Activated T-helper 1 cell treated with anti-CD3 and anti-CD28 coated beads, Interleukin-12 subunit alpha, Interleukin-12 subunit beta, Interleukin-2, Interleukin-4 antibody, amounts not matched to agents 30 ng/mL and 10 ng/mL and 1 ng/mL, durations not matched to agents 14 hours and 24 hours and 36 hours (primary cell): ENCODE measurements at regions not wholly inside any gene's neighbourhood (a gene's known extent, or its start where the extent isn't known, plus 50 kb on each side); places are given as distances from the start of the nearest gene placed in this dataset.

Source experiments
- DNase-seq: peaks from one replicate; pipeline ENCODE4 v3.0.0; 2021; ENCODE audit warnings: low spot score
- H3K27ac Mint-ChIP-seq: one replicate; pipeline ENCODE4 v1.8.0; 2021; ENCODE audit warnings: mild to moderate bottlenecking, mixed read lengths
- H3K27me3 Mint-ChIP-seq: one replicate; pipeline ENCODE4 v1.8.0; 2022; ENCODE audit warnings: mild to moderate bottlenecking, moderate library complexity, mixed read lengths; ENCODE audit not compliant: insufficient read depth
- H3K36me3 Mint-ChIP-seq: one replicate; pipeline ENCODE4 v1.8.0; 2021; ENCODE audit warnings: low read depth, mixed read lengths
- H3K4me1 Mint-ChIP-seq: one replicate; pipeline ENCODE4 v1.8.0; 2021; ENCODE audit warnings: low read depth, mixed read lengths
- H3K4me3 Mint-ChIP-seq: one replicate; pipeline ENCODE4 v1.8.0; 2021; ENCODE audit warnings: mild to moderate bottlenecking, moderate library complexity, mixed read lengths
- H3K9me3 Mint-ChIP-seq: one replicate; pipeline ENCODE4 v1.8.0; 2021; ENCODE audit warnings: mixed read lengths
- intact Hi-C: fragments of 100-400 bp; cut with micrococcal nuclease; formaldehyde crosslinking; loops from one replicate; pipeline ENCODE4 v1.15.1; 2024

GRCh38 chr17:77475016-77475976, 334.5 kb downstream of the SEC14L1 start:
- H3K4me3 Mint-ChIP-seq = peak overlapping the region; percentile 38
- no peak for DNase-seq
- H3K27ac Mint-ChIP-seq = peak overlapping the region; percentile 88
- intact Hi-C loops = no loop called here
- H3K4me1 Mint-ChIP-seq = peaks cover 73% of the 10 kb centered on the region
- peaks cover 29% of the 10 kb centered on the region for H3K36me3 Mint-ChIP-seq
- no peaks in the 10 kb centered on the region for H3K27me3 Mint-ChIP-seq
- H3K9me3 Mint-ChIP-seq = peaks cover under 1% of the 10 kb centered on the region

GRCh38 chr17:77476006-77476405, 335.2 kb downstream of the SEC14L1 start:
- Mint-ChIP-seq H3K9me3 (no peaks in the 10 kb centered on the region), H3K27me3 (no peaks in the 10 kb centered on the region), H3K27ac (no peak overlapping the region), H3K4me1 (peaks cover 66% of the 10 kb centered on the region), H3K36me3 (peaks cover 24% of the 10 kb centered on the region), H3K4me3 (no peak overlapping the region)
- intact Hi-C loops = no loop called here
- no peak for DNase-seq

GRCh38 chr17:77476498-77476897, 335.7 kb downstream of the SEC14L1 start:
- H3K36me3 Mint-ChIP-seq = peaks cover 22% of the 10 kb centered on the region
- no peak overlapping the region for H3K27ac Mint-ChIP-seq
- DNase-seq = no peak

GRCh38 chr17:77476931-77477805, 336.4 kb downstream of the SEC14L1 start:
- no peak for DNase-seq
- no peaks in the 10 kb centered on the region for H3K27me3 Mint-ChIP-seq
- peaks cover 55% of the 10 kb centered on the region for H3K4me1 Mint-ChIP-seq
- peak overlapping the region; percentile 57 for H3K27ac Mint-ChIP-seq
- H3K36me3 Mint-ChIP-seq = peaks cover 25% of the 10 kb centered on the region
- no peak overlapping the region for H3K4me3 Mint-ChIP-seq
- H3K9me3 Mint-ChIP-seq = no peaks in the 10 kb centered on the region
- intact Hi-C loops = no loop called here

More at GRCh38 chr17:77476498-77476897, 335.7 kb downstream of the SEC14L1 start:
- intact Hi-C loops = no loop called here
- Mint-ChIP-seq H3K9me3 (no peaks in the 10 kb centered on the region), H3K4me3 (no peak overlapping the region), H3K27me3 (no peaks in the 10 kb centered on the region), H3K4me1 (peaks cover 62% of the 10 kb centered on the region)

- H3K27ac Mint-ChIP-seq = no peak overlapping the region
- no peak for DNase-seq
- H3K4me3 Mint-ChIP-seq = no peak overlapping the region
- peaks cover 24% of the 10 kb centered on the region for H3K36me3 Mint-ChIP-seq
- H3K9me3 Mint-ChIP-seq = no peaks in the 10 kb centered on the region
- H3K4me1 Mint-ChIP-seq = peaks cover 44% of the 10 kb centered on the region
- intact Hi-C loops = no loop called here
- H3K27me3 Mint-ChIP-seq = no peaks in the 10 kb centered on the region
These were observed 337.5 kb downstream of the SEC14L1 start for GRCh38 chr17:77478281-77478680.

GRCh38 chr17:77478899-77479298, 338.1 kb downstream of the SEC14L1 start:
- Mint-ChIP-seq H3K36me3 (peaks cover 23% of the 10 kb centered on the region), H3K27ac (peak overlapping the region; percentile 34), H3K4me1 (peaks cover 38% of the 10 kb centered on the region), H3K9me3 (no peaks in the 10 kb centered on the region), H3K4me3 (no peak overlapping the region), H3K27me3 (no peaks in the 10 kb centered on the region)
- no peak for DNase-seq
- intact Hi-C loops = no loop called here

- DNase-seq = no peak
- no peak overlapping the region for H3K27ac Mint-ChIP-seq
- H3K9me3 Mint-ChIP-seq = no peaks in the 10 kb centered on the region
- H3K36me3 Mint-ChIP-seq = peaks cover 22% of the 10 kb centered on the region
- intact Hi-C loops = no loop called here
- H3K4me1 Mint-ChIP-seq = peaks cover 31% of the 10 kb centered on the region
- H3K27me3 Mint-ChIP-seq = no peaks in the 10 kb centered on the region
- no peak overlapping the region for H3K4me3 Mint-ChIP-seq
These were observed 338.8 kb downstream of the SEC14L1 start for GRCh38 chr17:77479372-77480198.

GRCh38 chr17:77480199-77480508, 339.4 kb downstream of the SEC14L1 start:
- Mint-ChIP-seq H3K4me3 (no peak overlapping the region), H3K4me1 (peaks cover 26% of the 10 kb centered on the region), H3K9me3 (no peaks in the 10 kb centered on the region), H3K27ac (no peak overlapping the region), H3K36me3 (peaks cover 20% of the 10 kb centered on the region), H3K27me3 (no peaks in the 10 kb centered on the region)
- no peak for DNase-seq
- intact Hi-C loops = no loop called here

- H3K4me3 Mint-ChIP-seq = no peak overlapping the region
- DNase-seq = no peak
- H3K4me1 Mint-ChIP-seq = peaks cover 20% of the 10 kb centered on the region
- no peaks in the 10 kb centered on the region for H3K27me3 Mint-ChIP-seq
- intact Hi-C loops = no loop called here
- H3K36me3 Mint-ChIP-seq = peaks cover 16% of the 10 kb centered on the region
- no peak overlapping the region for H3K27ac Mint-ChIP-seq
- H3K9me3 Mint-ChIP-seq = no peaks in the 10 kb centered on the region
These were observed 339.9 kb downstream of the SEC14L1 start for GRCh38 chr17:77480509-77481215.

GRCh38 chr17:77481476-77482374, 341.0 kb downstream of the SEC14L1 start:
- peaks cover 22% of the 10 kb centered on the region for H3K36me3 Mint-ChIP-seq
- H3K27me3 Mint-ChIP-seq = no peaks in the 10 kb centered on the region
- H3K27ac Mint-ChIP-seq = peak overlapping the region; percentile 4
- H3K4me1 Mint-ChIP-seq = peaks cover 17% of the 10 kb centered on the region
- peak overlapping the region; percentile 12 for H3K4me3 Mint-ChIP-seq
- no peak for DNase-seq
- intact Hi-C loops = no loop called here
- H3K9me3 Mint-ChIP-seq = no peaks in the 10 kb centered on the region

GRCh38 chr17:77482375-77483127, 341.8 kb downstream of the SEC14L1 start:
- intact Hi-C loops = no loop called here
- Mint-ChIP-seq H3K9me3 (no peaks in the 10 kb centered on the region), H3K36me3 (peaks cover 16% of the 10 kb centered on the region), H3K27me3 (no peaks in the 10 kb centered on the region), H3K4me1 (peaks cover 9% of the 10 kb centered on the region), H3K4me3 (no peak overlapping the region), H3K27ac (no peak overlapping the region)
- DNase-seq = no peak
